NCI-H1417 treated with DMSO at 0.1 percent for 48 hours (cell line): ENCODE measurements at regions not wholly inside any gene's neighbourhood (a gene's known extent, or its start where the extent isn't known, plus 50 kb on each side); places are given as distances from the start of the nearest gene placed in this dataset.
"Not testable (repeated sequence)": the region's sequence is repeated elsewhere in the genome, so short reads cannot be mapped to it uniquely, and the experiment has no call there.

Source experiments
- DNase-seq: peaks from one replicate; lab custom pipeline; 2025; lab: John Stamatoyannopoulos, UW

DNA sequence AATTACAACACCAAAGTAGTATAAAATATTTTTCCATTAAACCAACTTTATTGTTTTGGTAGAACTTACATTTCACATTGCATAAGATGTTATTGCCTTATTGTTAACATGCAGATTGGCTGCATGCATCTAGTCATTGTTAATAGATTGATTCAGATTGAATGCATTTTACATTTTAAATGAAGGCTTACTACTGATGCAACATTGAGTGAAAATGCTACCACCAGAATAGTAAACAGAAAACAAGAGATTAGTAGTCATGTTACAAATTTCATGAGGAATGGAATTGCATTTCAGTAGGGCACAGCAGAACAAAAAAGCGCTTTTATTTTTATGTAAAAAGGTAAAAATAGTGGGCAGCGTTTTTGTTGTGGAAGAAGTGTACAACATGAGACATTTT, 298.3 kb downstream of the ARL4A start:
- no peak for DNase-seq

DNA sequence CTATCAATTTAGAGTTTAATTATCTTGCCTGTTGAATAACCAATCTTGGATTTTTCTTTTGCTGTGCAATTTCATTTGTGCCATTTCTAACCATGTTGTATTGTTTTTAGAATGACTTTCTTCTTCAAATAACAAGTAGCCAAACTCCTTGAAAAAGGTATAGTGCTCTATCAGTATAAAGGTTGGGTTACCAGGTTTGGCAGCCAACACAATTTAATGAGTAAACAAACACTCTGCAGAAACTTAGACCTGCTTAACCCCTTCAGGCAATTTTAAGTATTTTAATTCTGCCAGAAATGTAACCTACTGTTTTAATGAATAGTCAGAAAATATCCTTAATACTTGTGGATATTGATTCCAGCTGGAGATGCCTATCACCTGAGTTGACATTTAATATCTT, 299.8 kb downstream of the ARL4A start:
- no peak for DNase-seq

DNA sequence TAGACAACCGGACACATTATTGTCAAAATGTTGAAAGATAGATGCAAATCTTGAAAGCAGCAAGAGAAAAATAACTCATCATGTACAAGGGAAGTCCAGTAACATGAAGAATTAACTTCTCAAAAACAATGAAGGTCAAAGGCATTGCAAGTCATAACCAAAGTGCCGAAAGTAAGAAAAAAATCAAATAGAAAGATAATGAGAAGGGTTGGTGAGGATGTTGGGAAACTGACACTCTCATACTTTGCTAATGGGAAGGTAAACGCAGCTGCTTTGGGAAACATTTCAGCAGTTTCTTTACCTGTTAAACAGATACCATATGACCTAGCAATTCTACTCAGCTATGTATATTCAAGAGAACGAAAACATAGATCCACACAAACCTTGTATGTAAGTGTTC, 303.0 kb downstream of the ARL4A start:
- no peak for DNase-seq

DNA sequence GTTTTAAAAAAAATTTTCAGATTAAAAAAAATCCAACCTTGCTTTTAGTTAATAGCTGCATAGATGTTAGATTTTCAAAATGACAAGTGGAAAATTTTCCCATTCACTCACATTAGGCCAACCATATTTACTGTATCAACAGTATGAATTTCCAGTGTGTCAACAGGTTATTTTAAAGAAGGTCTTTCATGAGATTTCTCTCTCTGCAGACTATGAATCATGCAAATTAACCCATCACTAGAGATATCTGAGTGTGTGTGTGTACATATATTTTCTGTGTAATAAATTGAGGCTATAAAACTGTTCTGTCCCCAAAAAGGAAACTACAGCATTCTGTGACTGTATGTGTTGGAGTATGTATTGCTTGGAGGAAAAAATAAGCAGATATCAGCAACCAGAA, 305.6 kb downstream of the ARL4A start:
- DNase-seq = no peak

DNA sequence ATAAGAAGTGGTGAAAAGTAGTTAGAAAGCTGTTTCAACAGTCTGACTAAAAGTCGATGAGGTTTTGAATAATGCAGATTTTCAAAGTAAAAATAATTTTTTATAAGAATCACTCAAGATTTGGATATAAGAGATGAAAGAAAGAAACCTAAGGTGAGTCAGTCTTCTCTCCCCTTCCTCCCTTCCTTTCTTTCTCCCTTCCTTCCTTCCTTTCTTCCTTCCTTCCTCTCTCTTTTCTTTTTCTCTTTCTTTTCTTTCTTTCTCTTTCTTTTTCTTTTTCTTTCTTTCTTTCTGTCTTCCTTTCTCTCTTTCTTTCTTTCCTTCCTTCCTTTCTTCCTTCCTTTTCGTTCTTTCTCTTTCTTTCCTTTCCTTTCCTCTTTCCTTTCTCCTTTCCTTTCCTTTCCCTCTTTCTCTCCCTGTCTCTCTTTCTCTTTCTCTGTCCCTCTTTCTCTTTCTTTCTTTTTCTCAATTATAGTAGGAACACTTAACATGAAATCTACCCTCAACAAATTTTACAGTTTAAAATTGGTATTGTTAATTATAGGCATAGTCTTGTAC, 308.6 kb downstream of the ARL4A start:
- no peak for DNase-seq

DNA sequence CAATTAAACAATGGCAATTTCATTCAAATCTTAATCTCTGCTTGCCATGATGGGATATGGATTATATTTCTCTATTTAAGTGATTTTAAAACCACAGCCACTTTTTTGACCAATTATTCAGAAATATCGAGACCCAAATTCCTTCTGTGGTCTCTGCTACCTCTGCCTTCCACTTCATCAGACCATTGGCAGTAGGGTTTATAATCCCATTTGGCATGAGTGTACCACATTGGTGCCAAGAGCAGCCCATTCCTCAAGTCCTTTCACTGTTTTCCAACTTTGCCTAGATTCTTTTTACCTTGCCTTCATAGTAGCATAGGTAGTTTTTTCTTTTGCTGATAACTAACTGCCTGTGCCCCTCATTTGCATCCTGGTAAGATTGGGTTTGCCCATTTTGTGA, 319.9 kb downstream of the ARL4A start:
- DNase-seq = no peak

DNA sequence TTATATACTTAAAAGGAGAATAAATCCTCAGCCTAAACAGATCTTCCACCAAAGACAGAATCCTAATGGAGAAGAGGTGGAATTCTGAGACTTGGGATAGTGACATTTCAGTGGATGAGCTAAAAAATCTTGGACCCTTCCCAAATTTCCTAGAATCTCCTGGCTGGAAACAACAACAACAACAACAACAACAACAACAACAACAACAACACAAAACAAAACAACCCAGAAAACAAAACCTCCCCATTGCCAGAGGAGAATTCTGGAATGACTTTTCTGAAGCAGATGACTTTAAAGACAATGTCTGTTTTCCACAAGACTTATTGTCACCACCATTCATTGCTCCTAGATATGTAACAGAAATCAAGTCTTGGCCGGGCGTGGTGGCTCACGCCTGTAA, 322.1 kb downstream of the ARL4A start:
- no peak for DNase-seq

DNA sequence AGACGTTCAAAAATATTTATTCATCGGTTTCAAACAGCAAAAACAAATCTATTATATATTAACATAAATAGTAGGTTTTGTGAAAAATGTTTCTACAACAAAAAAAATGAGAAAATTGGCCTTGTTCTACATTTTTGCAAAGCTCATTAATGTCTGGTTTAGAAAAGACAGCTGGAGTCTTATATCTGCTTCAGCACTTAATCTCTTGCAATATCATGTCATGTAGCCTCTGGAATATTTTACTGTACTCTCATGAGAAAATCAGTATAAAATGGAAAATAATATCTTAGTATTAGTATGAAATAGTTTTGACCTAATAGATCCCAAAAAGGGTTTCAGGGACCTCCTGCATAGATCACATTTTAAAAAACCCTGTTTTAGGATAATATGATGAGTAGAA, 326.6 kb downstream of the ARL4A start:
- no peak for DNase-seq

DNA sequence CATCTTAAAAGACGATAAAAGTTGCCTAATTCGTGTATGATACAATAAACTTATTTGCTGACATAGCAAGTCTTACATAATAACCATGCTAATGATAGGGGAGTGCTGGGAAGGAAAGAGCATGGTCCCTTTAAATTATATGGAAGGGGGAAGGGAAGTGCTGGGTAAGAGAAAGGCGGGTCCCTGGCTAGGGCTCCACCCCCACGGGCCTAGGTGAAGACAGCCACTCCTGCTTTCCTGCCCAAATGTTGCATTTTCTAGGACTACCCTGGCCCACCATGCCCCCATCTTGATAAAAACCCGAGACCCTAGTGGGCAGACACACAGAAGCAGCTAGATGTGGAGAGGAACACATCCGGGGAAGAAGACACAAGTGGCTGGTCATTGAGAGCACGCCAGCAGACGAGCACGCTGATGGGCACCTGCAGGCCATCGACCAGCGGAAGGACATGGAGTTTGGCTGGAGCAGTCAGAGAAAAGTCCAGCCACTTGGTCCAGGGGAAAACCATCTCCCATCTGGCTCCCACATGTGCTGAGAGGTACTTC, 328.7 kb downstream of the ARL4A start:
- DNase-seq = no peak

DNA sequence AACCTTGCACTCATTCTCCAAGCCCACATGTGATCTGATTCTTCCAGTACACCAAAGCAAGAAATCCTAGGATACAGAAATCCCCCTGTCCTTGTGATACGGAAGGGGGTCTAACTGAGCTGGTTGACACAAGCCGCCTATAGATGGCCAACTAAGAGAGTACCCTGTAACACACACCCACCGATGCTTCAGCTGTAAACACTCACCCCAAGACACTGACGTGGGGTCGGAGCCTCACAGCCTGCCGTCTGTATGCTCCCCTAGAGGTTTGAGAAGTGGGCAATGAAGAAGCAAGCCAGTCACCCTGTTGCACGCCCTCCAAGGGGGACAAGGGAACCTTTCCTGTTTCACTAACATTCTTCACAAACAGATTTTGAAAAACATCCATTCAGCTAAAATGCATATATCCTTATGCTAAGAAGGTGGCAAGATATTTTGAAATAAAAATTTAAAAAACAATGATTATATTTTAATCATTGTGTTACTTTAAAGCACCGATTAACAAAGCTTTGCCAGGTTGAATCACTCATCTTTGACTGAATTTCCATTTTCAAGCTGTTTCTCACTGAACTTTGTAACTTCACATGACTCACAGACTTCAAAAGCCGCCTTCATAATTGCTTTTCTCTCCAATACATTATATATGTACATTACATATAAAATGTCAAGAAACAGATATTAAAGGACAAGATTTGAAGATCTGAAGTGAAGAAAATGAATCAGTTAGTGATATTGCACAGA, 329.3 kb downstream of the ARL4A start:
- DNase-seq = no peak

DNA sequence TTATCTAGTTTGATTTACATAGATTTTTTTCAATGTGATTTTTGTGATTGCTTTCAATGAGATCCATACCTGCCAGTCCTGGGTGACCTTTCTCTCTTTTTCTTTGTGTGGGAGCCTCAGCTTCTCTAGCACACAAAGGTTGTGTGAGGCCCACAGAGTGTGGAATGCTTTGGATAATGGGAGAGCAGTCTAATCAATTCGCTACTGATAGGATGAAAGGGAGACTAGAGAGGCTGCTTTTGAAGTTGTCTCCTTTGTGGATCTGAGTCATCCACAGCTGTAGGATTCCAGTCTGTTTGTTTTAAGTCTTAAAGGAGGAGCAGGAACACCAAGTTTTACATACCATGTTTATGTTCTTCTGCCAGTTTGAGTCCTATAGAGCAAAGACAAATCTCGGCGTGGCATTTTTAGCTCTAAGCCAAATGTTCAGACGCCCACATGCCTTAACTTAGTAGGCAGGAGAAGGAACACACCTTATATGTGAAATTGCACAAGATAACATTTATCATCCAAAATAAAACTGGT, 330.0 kb downstream of the ARL4A start:
- no peak for DNase-seq

DNA sequence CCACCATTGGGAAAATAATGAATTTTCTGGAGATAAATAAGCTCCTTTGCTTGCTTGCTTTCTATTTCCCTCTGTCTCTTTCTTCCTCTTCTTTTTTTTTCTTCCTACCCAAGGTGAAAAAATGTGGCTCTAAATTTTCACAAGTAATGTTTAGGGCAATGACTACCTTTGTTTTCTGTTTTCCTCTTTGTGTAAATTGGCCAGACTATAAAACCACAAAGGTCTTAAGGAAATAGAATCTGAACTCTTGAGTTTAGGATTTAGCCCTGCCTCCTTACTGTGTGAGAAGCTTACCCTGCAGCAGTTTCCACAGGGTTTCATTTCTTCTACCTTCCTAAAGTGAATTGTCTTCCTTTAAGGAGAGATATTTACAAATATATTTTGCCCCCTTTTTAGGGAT, 330.4 kb downstream of the ARL4A start:
- no peak for DNase-seq

DNA sequence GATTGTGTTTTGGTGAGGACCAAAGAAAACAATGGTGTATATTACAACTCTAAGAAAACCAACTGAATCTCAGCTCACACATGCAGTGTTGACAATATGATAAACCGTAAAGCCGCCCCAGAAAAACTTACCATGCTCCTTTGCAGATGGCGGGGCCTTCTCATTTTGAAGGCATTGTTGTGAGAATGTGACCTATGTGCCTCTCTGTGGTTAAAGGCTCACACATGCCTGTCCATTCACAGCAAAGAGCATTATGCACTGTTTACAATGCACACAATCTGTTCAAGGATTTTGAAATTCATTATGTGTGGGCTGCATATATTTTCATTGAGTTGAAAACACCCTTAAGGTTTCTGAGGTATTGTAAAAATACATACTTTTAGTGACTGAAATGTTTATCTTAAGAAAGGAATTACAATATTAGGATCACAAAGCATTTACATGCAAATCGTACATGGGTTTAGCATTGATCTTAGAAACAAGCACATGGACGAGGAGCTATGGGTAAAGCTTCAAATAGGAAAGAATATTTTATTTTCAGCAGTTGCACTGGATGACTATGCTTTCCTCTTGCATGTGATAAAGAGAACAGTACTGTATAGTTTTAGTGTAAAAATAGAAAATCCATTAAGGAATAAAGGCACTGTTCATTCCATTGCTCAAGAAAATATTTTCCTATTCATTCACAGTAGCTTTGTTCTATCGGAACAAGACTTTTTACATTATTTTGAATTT, 334.3 kb downstream of the ARL4A start:
- DNase-seq = no peak

DNA sequence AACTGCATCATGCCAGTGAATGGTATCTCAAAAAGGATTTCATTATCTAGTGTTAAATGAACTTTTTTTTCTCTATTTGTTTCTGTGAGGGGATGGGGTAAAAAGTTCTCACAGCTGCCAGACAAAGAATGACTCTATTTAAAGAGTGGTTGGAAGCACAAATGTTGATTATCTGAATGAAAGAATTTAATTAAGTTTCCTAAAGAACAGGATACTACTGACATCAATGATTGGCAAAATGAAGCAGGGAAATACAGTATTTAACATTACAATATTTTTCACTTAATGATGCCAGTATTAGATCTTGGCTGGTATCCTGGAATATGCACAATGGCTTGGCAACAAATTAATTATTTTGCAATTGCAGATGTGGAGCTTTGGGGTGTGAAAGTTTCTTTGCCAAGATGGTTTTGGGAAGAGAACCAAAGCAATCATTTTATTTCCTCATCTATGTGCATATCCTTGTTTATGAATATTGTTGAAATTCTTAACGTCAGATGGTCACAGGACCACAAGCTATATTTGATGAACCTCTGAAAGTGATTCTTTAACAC, 336.8 kb downstream of the ARL4A start:
- no peak for DNase-seq

DNA sequence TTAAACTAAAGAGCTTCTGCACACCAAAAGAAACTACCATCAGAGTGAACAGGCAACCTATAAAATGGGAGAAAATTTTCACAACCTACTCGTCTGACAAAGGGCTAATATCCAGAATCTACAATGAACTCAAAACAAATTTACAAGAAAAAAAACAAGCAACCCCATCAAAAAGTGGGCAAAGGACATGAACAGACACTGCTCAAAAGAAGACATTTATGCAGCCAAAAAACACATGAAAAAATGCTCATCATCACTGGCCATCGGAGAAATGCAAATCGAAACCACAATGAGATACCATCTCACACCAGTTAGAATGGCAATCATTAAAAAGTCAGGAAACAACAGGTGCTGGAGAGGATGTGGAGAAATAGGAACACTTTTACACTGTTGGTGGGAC, 337.6 kb downstream of the ARL4A start:
- not testable (repeated sequence) for DNase-seq

DNA sequence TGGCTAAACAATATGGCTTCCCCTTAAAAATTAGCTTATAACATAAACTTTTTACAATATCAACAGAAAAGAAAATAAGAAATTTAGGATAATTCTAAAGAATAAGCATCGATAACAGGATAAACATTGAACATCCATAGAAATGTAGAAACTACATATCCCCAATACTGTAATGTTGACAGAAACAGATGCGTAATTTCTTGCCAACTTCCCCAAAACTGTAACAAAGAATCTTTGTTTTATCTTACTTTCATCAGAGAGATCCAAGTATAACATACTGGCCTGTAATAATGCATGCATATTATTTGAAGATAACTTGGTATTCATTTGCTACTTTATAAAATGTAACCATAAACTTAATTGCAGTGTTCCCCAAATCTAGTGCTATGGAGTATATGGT, 339.9 kb downstream of the ARL4A start:
- DNase-seq = no peak

DNA sequence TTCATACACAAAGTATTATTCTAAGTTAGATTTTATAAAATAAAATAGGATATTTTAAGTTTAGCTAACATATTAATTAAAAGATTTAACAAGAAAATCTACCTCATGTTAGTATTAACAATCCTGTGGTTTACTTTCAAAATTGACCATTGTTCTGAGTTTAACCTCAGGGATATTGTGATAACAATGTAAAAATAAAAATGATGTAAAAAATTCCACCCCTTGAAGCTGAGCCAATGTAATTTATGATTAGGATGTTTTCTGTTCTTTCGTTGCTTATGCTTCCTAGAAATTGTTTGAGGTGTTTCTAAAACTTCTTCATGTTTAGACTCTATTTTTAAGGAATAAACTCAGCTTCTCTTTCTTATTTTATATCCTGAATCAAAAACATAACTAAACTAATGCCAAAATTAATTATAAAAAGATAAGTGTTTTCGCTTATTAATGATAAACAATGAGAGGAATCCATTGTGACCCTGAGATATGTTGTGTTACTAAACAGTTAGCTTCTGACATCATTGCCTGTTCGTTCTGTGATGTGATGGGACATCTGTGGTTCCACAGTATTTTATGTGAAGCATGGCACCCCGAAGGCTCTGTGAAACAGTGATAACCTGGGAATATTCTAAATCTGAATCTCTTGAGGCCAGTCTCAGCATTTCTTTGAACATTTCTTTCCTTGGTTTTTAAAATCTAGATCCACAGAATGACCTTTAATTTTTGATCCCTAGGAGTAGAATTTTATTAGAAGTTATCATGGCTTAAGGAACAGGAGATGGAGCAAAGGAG, 340.8 kb downstream of the ARL4A start:
- no peak for DNase-seq

DNA sequence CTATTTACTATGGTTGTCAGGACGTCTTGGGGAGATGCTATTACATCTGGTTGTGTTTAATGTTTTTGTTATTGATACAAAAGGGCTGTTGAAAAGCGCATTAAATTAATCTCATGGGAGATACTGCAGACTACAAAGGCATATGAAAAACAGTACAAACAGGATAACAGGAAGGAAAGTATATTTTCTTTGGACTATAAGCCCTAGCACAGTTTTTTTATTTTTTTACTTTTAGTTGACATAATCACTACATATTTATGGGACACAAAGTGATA, 341.3 kb downstream of the ARL4A start:
- no peak for DNase-seq

DNA sequence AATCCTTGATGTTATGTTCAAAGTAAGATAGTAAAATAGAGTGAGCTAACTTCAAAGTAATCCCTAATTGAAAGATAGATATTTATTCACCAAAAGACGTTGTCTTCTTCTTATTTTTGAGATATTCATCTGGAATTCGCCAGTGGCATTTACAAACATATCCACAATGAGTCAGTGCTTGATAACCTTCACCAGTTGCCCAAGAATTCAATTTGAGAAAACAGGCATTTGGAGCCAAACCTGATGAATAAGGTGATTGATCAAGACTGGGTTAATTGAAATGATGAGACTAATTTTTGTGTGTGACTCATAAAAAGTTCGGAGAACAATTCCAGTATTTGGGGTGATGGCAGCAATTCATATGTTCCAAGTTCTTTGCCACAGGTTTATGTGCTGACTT, 344.0 kb downstream of the ARL4A start:
- DNase-seq = no peak

DNA sequence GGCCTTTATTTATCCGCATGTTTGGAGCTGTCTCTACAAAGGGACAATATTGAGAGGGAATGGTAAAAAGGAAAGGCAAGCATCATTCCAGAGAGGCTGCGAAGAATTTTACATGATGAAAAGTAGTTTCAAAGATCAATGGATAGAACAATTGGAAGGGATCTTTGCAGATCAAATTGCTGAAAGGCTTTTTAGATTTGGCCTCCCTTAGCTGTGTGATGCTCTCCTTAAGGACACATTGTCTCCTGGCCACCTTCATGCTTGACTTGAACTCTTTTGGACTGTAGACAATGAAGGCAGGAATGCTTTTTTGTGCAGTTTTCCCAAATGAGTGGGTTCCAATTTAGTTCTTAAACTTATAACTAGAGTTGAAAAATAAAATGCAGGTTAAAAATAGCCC, 344.7 kb downstream of the ARL4A start:
- no peak for DNase-seq

DNA sequence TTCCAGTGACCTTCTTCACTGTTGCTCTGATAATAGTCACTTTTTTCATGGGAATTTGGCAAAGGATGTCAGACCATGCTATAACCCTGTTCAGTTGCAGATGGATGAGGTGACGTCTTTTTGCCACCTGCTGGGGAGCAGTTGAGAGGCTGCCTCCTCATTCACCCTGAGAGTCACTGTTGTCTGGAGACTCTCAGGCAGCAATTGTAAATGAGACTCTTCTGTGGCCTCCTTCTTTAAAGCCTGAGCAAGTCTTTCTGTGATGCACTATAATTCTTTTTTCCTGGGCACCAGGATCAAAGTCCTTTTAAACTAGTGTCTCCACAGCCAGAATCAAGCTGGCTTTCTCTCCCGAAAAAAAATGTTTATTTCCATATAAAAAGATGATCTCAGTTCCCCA, 345.1 kb downstream of the ARL4A start:
- no peak for DNase-seq

DNA sequence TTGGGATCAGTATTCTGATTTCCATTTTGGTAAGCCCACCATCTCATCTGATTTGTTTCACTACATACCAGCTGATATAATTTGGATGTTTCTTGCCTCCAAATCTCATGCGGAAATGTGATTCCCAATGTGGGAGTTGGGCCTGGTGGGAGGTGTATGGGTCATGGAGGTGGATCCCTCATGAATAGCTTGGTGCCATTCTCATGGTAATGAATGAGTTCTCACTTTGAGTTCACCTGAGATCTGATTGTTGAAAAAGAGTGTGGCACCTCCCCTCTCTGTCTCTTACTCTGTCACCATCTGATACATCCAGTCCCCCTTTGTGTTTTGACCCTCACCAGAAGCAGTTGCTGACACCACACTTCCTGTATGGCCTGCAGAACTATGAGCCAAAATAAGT, 347.3 kb downstream of the ARL4A start:
- no peak for DNase-seq
